GM12878 (cell line): ENCODE measurements at regions not wholly inside any gene's neighbourhood (a gene's known extent, or its start where the extent isn't known, plus 50 kb on each side); places are given as distances from the start of the nearest gene placed in this dataset.
A peak's percentile ranks its signal among the peaks of the same experiment; 100 is the strongest.

Experiments
- ATAC-seq: fragments of 200-7000 bp; cut with Tn5 transposase; 3 replicates; pipeline ENCODE4 v1.9.1; 2020; ENCODE audit warnings: mild to moderate bottlenecking, moderate library complexity
- BruUV-seq: library from RNA; stranded (reverse); fragments of 400-500 nt; replicated peaks from 2 replicates; lab custom pipeline; 2021; lab: Mats Ljungman, UMichigan
- CTCF ChIA-PET: fragments of 300-600 bp; sonication (Branson Sonifier 250); formaldehyde crosslinking; extraction: SDS; loops from one replicate; lab custom pipeline; 2021; ENCODE audit warnings: inconsistent platforms; lab: Yijun Ruan, JAX
- POLR2A ChIA-PET: fragments of 350-600 bp; formaldehyde crosslinking; extraction: SDS; loops from one replicate; lab custom pipeline; 2021; ENCODE audit warnings: inconsistent platforms; lab: Charles Lee
- RAD21 ChIA-PET: fragments of 300-600 bp; sonication (Branson Sonifier 250); formaldehyde crosslinking; loops from one replicate; lab custom pipeline; 2023; ENCODE audit warnings: antibody characterized with exemption; ENCODE audit not compliant: unreplicated experiment; lab: Charles Lee
- SMC1A ChIA-PET: fragments of 300-600 bp; sonication (Branson Sonifier 250); formaldehyde crosslinking; loops from one replicate; lab custom pipeline; 2023; ENCODE audit not compliant: unreplicated experiment, uncharacterized antibody; lab: Charles Lee
- DNase-seq: peaks from one replicate; pipeline ENCODE4 v3.0.0-alpha.2; 2011; ENCODE audit warnings: low read depth, low spot score
- FAIRE-seq: peaks from 3 replicates; lab custom pipeline; 2011; peaks lifted over from hg19 to GRCh38; lab: Jason Lieb, UNC
- H2AFZ ChIP-seq: 2 replicates; pipeline ENCODE4 v1.6.0; 2011; ENCODE audit warnings: low read depth, low read length, control low read depth; ENCODE audit not compliant: control insufficient read depth
- H3K27ac ChIP-seq: 2 replicates; pipeline ENCODE4 v1.5.1; 2011; ENCODE audit warnings: control low read depth; ENCODE audit not compliant: control insufficient read depth, insufficient read depth
- H3K27me3 ChIP-seq, 2 experiments: replicated peaks in 1 of 2; 2 replicates each; pipeline versions ENCODE4 v1.6.0 to v1.6.1; 2011; ENCODE audit warnings: low read length in 1 of 2; ENCODE audit not compliant: control insufficient read depth in 2 of 2, insufficient read depth in 2 of 2
- H3K36me3 ChIP-seq, 2 experiments: 2 replicates each; pipeline ENCODE4 v1.5.1; 2011; ENCODE audit warnings: low read length in 1 of 2; ENCODE audit not compliant: control insufficient read depth in 2 of 2, insufficient read depth in 2 of 2
- H3K4me1 ChIP-seq: 2 replicates; pipeline ENCODE4 v1.6.1; 2011; ENCODE audit warnings: mild to moderate bottlenecking, low read length, moderate library complexity, mixed read lengths; ENCODE audit not compliant: control insufficient read depth, insufficient read depth
- H3K4me2 ChIP-seq: 2 replicates; pipeline ENCODE4 v1.6.0; 2011; ENCODE audit warnings: control low read depth; ENCODE audit not compliant: control insufficient read depth, insufficient read depth
- H3K4me3 ChIP-seq: fragments of 200-600 bp; sonication (generic); 2 replicates; pipeline ENCODE4 v1.5.1; 2016
- H3K79me2 ChIP-seq: 2 replicates; pipeline ENCODE4 v1.6.0; 2011; ENCODE audit warnings: low read length; ENCODE audit not compliant: control insufficient read depth, insufficient read depth
- H3K9ac ChIP-seq: 2 replicates; pipeline ENCODE4 v1.8.0; 2011; ENCODE audit warnings: low read length, control low read depth, mixed read lengths; ENCODE audit not compliant: control insufficient read depth, insufficient read depth
- H3K9me3 ChIP-seq: replicated peaks from 3 replicates; pipeline ENCODE4 v1.5.1; 2011; ENCODE audit warnings: mild to moderate bottlenecking, low read length; ENCODE audit not compliant: control insufficient read depth, insufficient read depth
- H4K20me1 ChIP-seq: 2 replicates; pipeline ENCODE4 v1.6.0; 2011; ENCODE audit not compliant: control insufficient read depth, insufficient read depth
- CBX5 ChIP-seq: sonication (generic); IDR thresholded peaks from 2 replicates; pipeline ENCODE4 v1.6.1; 2016; ENCODE audit warnings: low read depth, moderate library complexity, mild to moderate bottlenecking, inconsistent platforms
- HDAC6 ChIP-seq: fragments of 200-600 bp; sonication (generic); IDR thresholded peaks from one replicate; pipeline ENCODE4 v1.8.0; 2017; ENCODE audit warnings: antibody characterized with exemption; ENCODE audit not compliant: unreplicated experiment
- MYB ChIP-seq: fragments of 150-350 bp; IDR thresholded peaks from 2 replicates; pipeline ENCODE4 v1.6.1; 2014; ENCODE audit warnings: mild to moderate bottlenecking, low read depth, low read length, borderline replicate concordance
- NFIC ChIP-seq: IDR thresholded peaks from 2 replicates; pipeline ENCODE4 v1.6.1; 2012; ENCODE audit warnings: low read depth, mild to moderate bottlenecking, inconsistent platforms, low read length, moderate library complexity
- PAX5 ChIP-seq: IDR thresholded peaks from 2 replicates; pipeline ENCODE4 v1.6.1; 2011; ENCODE audit warnings: low read depth, low read length, borderline replicate concordance
- ZNF384 ChIP-seq: IDR thresholded peaks from 2 replicates; pipeline ENCODE4 v1.6.1; 2012; ENCODE audit warnings: low read depth, mild to moderate bottlenecking, low read length, improper control_type of control experiment, borderline replicate concordance
- WGBS: methylation state at CpG from one replicate; pipeline ENCODE4 v1.1.6; 2016; ENCODE audit warnings: low lambda C conversion rate; ENCODE audit not compliant: insufficient replicate concordance, insufficient coverage; ENCODE audit errors: missing lambda C conversion rate; 5-methylcytosine and 5-hydroxymethylcytosine counted together
- in situ Hi-C: fragments of 300-500 bp; cut with MboI; formaldehyde crosslinking; loops from 9 replicates; pipeline ENCODE4 v1.14.3; 2018; ENCODE audit warnings: mixed read lengths
- intact Hi-C: fragments of 100-400 bp; cut with micrococcal nuclease; formaldehyde crosslinking; loops from one replicate; pipeline ENCODE4 v1.14.2; 2022; ENCODE audit not compliant: unreplicated experiment

GRCh38 chr12:58424735-58425392, 483.5 kb downstream of the ATP23 start:
- H3K36me3 ChIP-seq, result no peaks in the 10 kb centered on the region
- no peaks in the 10 kb centered on the region for H4K20me1 ChIP-seq
- peak overlapping the region; percentile 83; the same call in 1 of the 2 replicates for H2AFZ ChIP-seq
- no TSS peak for BruUV-seq
- TF ChIP-seq ZNF384 (no peak), HDAC6 (no peak), NFIC (peak; percentile 6; the same call in 1 of the 2 replicates), CBX5 (no peak), MYB (no peak), PAX5 (no peak)
- ChIA-PET RAD21 (interaction anchor here (2.2 kb wide), 1 partner anchor 19 kb away, joined by 5 read pairs; no protein-coding TSS in a partner anchor), SMC1A (interaction anchor here (0.7 to 2.6 kb wide), 10 partner anchors 8 to 59 kb away, joined by 3 to 9 read pairs (median 4); no protein-coding TSS in a partner anchor), POLR2A (interaction anchor here (0.9 to 1.4 kb wide), 2 partner anchors 10 to 52 kb away, joined by 3 to 4 read pairs; no protein-coding TSS in a partner anchor), CTCF (interaction anchor here (0.7 to 2.2 kb wide), 3 partner anchors 19 to 27 kb away, joined by 4 to 9 read pairs (median 7); no protein-coding TSS in a partner anchor)
- intact Hi-C loops (no loop called here), in situ Hi-C loops (no loop called here)
- peak overlapping the region; percentile 96 for H3K4me2 ChIP-seq
- no peaks in the 10 kb centered on the region for H3K9me3 ChIP-seq
- peaks cover 31% of the 10 kb centered on the region for H3K4me1 ChIP-seq
- FAIRE-seq (peak; percentile 49), DNase-seq (no peak), ATAC-seq (peak; percentile 57)
- no peaks in the 10 kb centered on the region for H3K79me2 ChIP-seq
- H3K4me3 ChIP-seq, result peak overlapping the region; percentile 6; the same call in 1 of the 2 replicates
- 4% methylated on average over 1 of the region's 1 CpG for WGBS
- peak overlapping the region; percentile 81 for H3K27ac ChIP-seq
- H3K9ac ChIP-seq, result no peak overlapping the region
- H3K27me3 ChIP-seq, result no peaks in the 10 kb centered on the region
